ENCODE measurements at regions not wholly inside any gene's neighbourhood (a gene's known extent, or its start where the extent isn't known, plus 50 kb on each side); places are given as distances from the start of the nearest gene placed in this dataset.

DNA sequence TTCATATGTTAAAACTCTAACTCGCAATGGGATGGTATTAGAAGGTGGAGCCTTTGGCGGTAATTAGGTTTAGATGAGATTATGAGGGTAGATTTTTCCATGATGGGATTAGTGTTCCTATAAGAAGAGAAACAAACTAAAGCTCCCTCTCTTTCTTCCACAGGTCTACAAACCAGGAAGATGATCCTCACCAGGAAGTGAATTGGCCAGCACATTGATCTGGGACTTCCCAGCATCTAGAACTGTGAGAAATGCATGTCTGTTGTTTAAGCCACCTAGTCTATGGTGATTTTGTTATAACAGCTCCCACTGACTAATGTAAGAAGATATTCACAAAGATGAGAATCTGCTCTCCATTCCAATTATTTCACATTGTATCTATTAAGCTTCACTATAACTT is 2266.9 kb downstream of the PCDH7 start:
- H3K27me3 ChIP-seq (replicated peaks; ENCODE audit: insufficient read depth): no peaks in the 10 kb centered on the region
- no peaks in the 10 kb centered on the region for H3K4me1 ChIP-seq (replicated peaks)
- H3K27ac ChIP-seq: no peak overlapping the region
- DNase-seq (ENCODE audit: low spot score): no peak
- TF ChIP-seq CTCF (IDR thresholded peaks at IDR 0.05) (no peak), POLR2A (IDR thresholded peaks at IDR 0.05) (no peak), POLR2AphosphoS5 (IDR thresholded peaks at IDR 0.05) (no peak)
- 70% methylated on average over 2 of the region's 2 CpGs for WGBS
- H3K36me3 ChIP-seq: no peaks in the 10 kb centered on the region
- intact Hi-C loops (cut with DNase I): no loop called here
- no peaks in the 10 kb centered on the region for H3K9me3 ChIP-seq
- H3K4me3 ChIP-seq: no peak overlapping the region

GRCh38 chr4:32988165-32988811 is 2268.1 kb downstream of the PCDH7 start:
- Histone ChIP-seq H3K36me3 (no peaks in the 10 kb centered on the region), H3K4me1 (replicated peaks) (no peaks in the 10 kb centered on the region), H3K4me3 (no peak overlapping the region), H3K27me3 (replicated peaks; ENCODE audit: insufficient read depth) (no peaks in the 10 kb centered on the region), H3K27ac (no peak overlapping the region), H3K9me3 (no peaks in the 10 kb centered on the region)
- no peak for TF ChIP-seq POLR2AphosphoS5 (IDR thresholded peaks at IDR 0.05)
- TF ChIP-seq CTCF (IDR thresholded peaks at IDR 0.05): no peak
- TF ChIP-seq POLR2A (IDR thresholded peaks at IDR 0.05): no peak
- intact Hi-C loops (cut with DNase I): no loop called here
- 68% methylated on average over 2 of the region's 2 CpGs for WGBS
- no peak for DNase-seq (ENCODE audit: low spot score)

DNA sequence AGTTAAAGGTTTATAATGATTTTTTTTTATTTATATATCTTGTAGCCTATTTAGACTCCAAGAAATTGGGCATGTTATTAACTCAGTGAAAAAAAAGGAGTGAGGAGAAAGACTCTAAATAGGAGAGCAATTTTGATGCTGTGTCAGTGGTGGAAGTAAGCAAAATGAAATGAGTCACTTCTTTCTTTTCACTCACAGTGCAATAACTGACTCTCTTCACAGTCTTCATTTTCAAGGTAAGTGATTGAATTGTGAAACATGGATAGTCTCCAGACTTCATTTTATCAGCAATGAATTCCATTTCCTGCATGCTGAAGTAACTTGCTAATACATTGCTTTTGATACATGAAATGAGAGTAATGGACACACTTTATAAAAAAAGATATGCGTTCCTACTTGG is 2271.5 kb downstream of the PCDH7 start:
- Histone ChIP-seq H3K27me3 (replicated peaks; ENCODE audit: insufficient read depth) (no peaks in the 10 kb centered on the region), H3K4me1 (replicated peaks) (no peaks in the 10 kb centered on the region), H3K9me3 (no peaks in the 10 kb centered on the region), H3K27ac (no peak overlapping the region), H3K4me3 (no peak overlapping the region), H3K36me3 (no peaks in the 10 kb centered on the region)
- TF ChIP-seq CTCF (IDR thresholded peaks at IDR 0.05) (no peak), POLR2AphosphoS5 (IDR thresholded peaks at IDR 0.05) (no peak), POLR2A (IDR thresholded peaks at IDR 0.05) (no peak)
- intact Hi-C loops (cut with DNase I): no loop called here
- DNase-seq (ENCODE audit: low spot score): no peak
- WGBS: 91% methylated on average over 1 of the region's 1 CpG

GRCh38 chr4:32994981-32995881 is 2275.1 kb downstream of the PCDH7 start:
- intact Hi-C loops (cut with DNase I): no loop called here
- Histone ChIP-seq H3K27me3 (replicated peaks; ENCODE audit: insufficient read depth) (no peaks in the 10 kb centered on the region), H3K4me3 (no peak overlapping the region), H3K9me3 (no peaks in the 10 kb centered on the region), H3K27ac (no peak overlapping the region), H3K4me1 (replicated peaks) (no peaks in the 10 kb centered on the region), H3K36me3 (no peaks in the 10 kb centered on the region)
- DNase-seq (ENCODE audit: low spot score): no peak
- no peak for TF ChIP-seq POLR2AphosphoS5 (IDR thresholded peaks at IDR 0.05)
- no peak for TF ChIP-seq POLR2A (IDR thresholded peaks at IDR 0.05)
- no peak for TF ChIP-seq CTCF (IDR thresholded peaks at IDR 0.05)
- WGBS: 49% methylated on average over 3 of the region's 3 CpGs
